ENCODE measurements at regions not wholly inside any gene's neighbourhood (a gene's known extent, or its start where the extent isn't known, plus 50 kb on each side); places are given as distances from the start of the nearest gene placed in this dataset.

- Histone ChIP-seq H3K4me1 (ENCODE audit: low read length) (no peaks in the 10 kb centered on the region), H3K36me3 (replicated peaks; ENCODE audit: insufficient read depth, low read length) (no peaks in the 10 kb centered on the region), H2AFZ (ENCODE audit: low read length) (no peak overlapping the region), H3K9ac (ENCODE audit: low read length) (no peak overlapping the region), H3K9me3 (replicated peaks; ENCODE audit: insufficient read depth, low read length) (no peaks in the 10 kb centered on the region), H4K20me1 (ENCODE audit: insufficient read depth, low read length) (no peaks in the 10 kb centered on the region), H3K79me2 (ENCODE audit: low read length) (no peaks in the 10 kb centered on the region), H3K27me3 (replicated peaks; ENCODE audit: insufficient read depth, low read length) (no peaks in the 10 kb centered on the region), H3K4me2 (ENCODE audit: low read depth, low read length) (no peak overlapping the region), H3F3A (ENCODE audit: insufficient read depth, low read length) (no peaks in the 10 kb centered on the region), H3K9me2 (replicated peaks; ENCODE audit: insufficient read depth, low read length) (no peaks in the 10 kb centered on the region), H3K4me3 (ENCODE audit: low read length) (no peak overlapping the region), H3K27ac (ENCODE audit: low read length) (no peak overlapping the region)
- TF ChIP-seq, protein P1, sequence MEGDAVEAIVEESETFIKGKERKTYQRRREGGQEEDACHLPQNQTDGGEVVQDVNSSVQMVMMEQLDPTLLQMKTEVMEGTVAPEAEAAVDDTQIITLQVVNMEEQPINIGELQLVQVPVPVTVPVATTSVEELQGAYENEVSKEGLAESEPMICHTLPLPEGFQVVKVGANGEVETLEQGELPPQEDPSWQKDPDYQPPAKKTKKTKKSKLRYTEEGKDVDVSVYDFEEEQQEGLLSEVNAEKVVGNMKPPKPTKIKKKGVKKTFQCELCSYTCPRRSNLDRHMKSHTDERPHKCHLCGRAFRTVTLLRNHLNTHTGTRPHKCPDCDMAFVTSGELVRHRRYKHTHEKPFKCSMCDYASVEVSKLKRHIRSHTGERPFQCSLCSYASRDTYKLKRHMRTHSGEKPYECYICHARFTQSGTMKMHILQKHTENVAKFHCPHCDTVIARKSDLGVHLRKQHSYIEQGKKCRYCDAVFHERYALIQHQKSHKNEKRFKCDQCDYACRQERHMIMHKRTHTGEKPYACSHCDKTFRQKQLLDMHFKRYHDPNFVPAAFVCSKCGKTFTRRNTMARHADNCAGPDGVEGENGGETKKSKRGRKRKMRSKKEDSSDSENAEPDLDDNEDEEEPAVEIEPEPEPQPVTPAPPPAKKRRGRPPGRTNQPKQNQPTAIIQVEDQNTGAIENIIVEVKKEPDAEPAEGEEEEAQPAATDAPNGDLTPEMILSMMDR (IDR thresholded peaks at IDR 0.05; ENCODE audit: low read length) = no peak
- TF ChIP-seq EZH2phosphoT487 (IDR thresholded peaks at IDR 0.05; ENCODE audit: low read length) = no peak
- no peak for TF ChIP-seq EZH2 (optimal IDR thresholded peaks at IDR 0.05; ENCODE audit: low read depth, low read length)
- DNase-seq = no peak
Observed at GRCh38 chr1:184908506-184908905, 65.8 kb downstream of the NIBAN1 start.

DNA sequence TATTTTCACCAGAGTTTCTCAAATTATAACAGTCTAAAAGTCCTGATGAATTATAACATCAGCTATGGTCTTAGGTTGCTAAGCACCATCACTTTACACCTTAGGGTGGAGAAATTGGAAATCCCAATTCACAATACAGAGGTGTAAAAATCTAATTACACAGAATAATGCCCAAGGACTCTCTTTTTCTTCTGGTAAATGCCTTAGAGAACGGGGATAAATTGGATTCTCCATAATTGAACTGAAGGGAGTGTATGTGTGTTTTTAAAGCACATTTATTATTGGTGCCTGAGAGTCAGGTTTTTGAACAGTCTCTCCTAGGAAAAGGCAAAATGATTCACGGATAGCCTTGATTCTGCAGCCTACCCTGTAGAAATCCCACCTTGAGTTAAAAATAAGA lies 66.8 kb downstream of the NIBAN1 start:
- no peaks in the 10 kb centered on the region for H3F3A ChIP-seq (ENCODE audit: insufficient read depth, low read length)
- no peak overlapping the region for H3K9ac ChIP-seq (ENCODE audit: low read length)
- no peak for TF ChIP-seq EZH2 (optimal IDR thresholded peaks at IDR 0.05; ENCODE audit: low read depth, low read length)
- TF ChIP-seq EZH2phosphoT487 (IDR thresholded peaks at IDR 0.05; ENCODE audit: low read length) = no peak
- TF ChIP-seq, protein P1 (IDR thresholded peaks at IDR 0.05; ENCODE audit: low read length) = no peak
- no peaks in the 10 kb centered on the region for H3K36me3 ChIP-seq (replicated peaks; ENCODE audit: insufficient read depth, low read length)
- H3K4me2 ChIP-seq (ENCODE audit: low read depth, low read length) = no peak overlapping the region
- H3K9me2 ChIP-seq (replicated peaks; ENCODE audit: insufficient read depth, low read length) = no peaks in the 10 kb centered on the region
- H3K79me2 ChIP-seq (ENCODE audit: low read length) = no peaks in the 10 kb centered on the region
- no peaks in the 10 kb centered on the region for H3K27me3 ChIP-seq (replicated peaks; ENCODE audit: insufficient read depth, low read length)
- H2AFZ ChIP-seq (ENCODE audit: low read length) = no peak overlapping the region
- H3K4me3 ChIP-seq (ENCODE audit: low read length) = no peak overlapping the region
- H3K9me3 ChIP-seq (replicated peaks; ENCODE audit: insufficient read depth, low read length) = no peaks in the 10 kb centered on the region
- no peak overlapping the region for H3K27ac ChIP-seq (ENCODE audit: low read length)
- H3K4me1 ChIP-seq (ENCODE audit: low read length) = no peaks in the 10 kb centered on the region
- DNase-seq = no peak
- H4K20me1 ChIP-seq (ENCODE audit: insufficient read depth, low read length) = no peaks in the 10 kb centered on the region

GRCh38 chr1:184906761-184907160 lies 67.5 kb downstream of the NIBAN1 start:
- TF ChIP-seq, protein P1 (IDR thresholded peaks at IDR 0.05; ENCODE audit: low read length) = no peak
- TF ChIP-seq EZH2phosphoT487 (IDR thresholded peaks at IDR 0.05; ENCODE audit: low read length) (no peak), EZH2 (optimal IDR thresholded peaks at IDR 0.05; ENCODE audit: low read depth, low read length) (no peak)
- H3K9me2 ChIP-seq (replicated peaks; ENCODE audit: insufficient read depth, low read length) = no peaks in the 10 kb centered on the region
- no peaks in the 10 kb centered on the region for H3K36me3 ChIP-seq (replicated peaks; ENCODE audit: insufficient read depth, low read length)
- H3K27ac ChIP-seq (ENCODE audit: low read length) = no peak overlapping the region
- H3K9ac ChIP-seq (ENCODE audit: low read length) = no peak overlapping the region
- H3K27me3 ChIP-seq (replicated peaks; ENCODE audit: insufficient read depth, low read length) = no peaks in the 10 kb centered on the region
- H3K4me3 ChIP-seq (ENCODE audit: low read length) = no peak overlapping the region
- no peaks in the 10 kb centered on the region for H4K20me1 ChIP-seq (ENCODE audit: insufficient read depth, low read length)
- no peaks in the 10 kb centered on the region for H3K79me2 ChIP-seq (ENCODE audit: low read length)
- no peaks in the 10 kb centered on the region for H3K9me3 ChIP-seq (replicated peaks; ENCODE audit: insufficient read depth, low read length)
- H3K4me2 ChIP-seq (ENCODE audit: low read depth, low read length) = no peak overlapping the region
- DNase-seq = no peak
- no peak overlapping the region for H2AFZ ChIP-seq (ENCODE audit: low read length)
- H3F3A ChIP-seq (ENCODE audit: insufficient read depth, low read length) = no peaks in the 10 kb centered on the region
- H3K4me1 ChIP-seq (ENCODE audit: low read length) = no peaks in the 10 kb centered on the region
